ENCODE measurements at regions not wholly inside any gene's neighbourhood (a gene's known extent, or its start where the extent isn't known, plus 50 kb on each side); places are given as distances from the start of the nearest gene placed in this dataset.

- Histone ChIP-seq H3K4me3 (no peak overlapping the region), H3K27ac (no peak overlapping the region), H3K4me1 (no peaks in the 10 kb centered on the region), H3K27me3 (no peaks in the 10 kb centered on the region), H3K9me3 (no peaks in the 10 kb centered on the region), H3K36me3 (no peaks in the 10 kb centered on the region)
- intact Hi-C loops (cut with DNase I): no loop called here
- DNase-seq (no peak), FAIRE-seq (no peak), ATAC-seq (no peak)
- 52 to 53% methylated on average over 4 of the region's 4 CpGs for WGBS, 2 donors
- no peak for TF ChIP-seq CTCF (IDR thresholded peaks at IDR 0.05)
Measured at GRCh38 chr4:46506876-46507275, 116.9 kb upstream of the GABRA2 start.

- no peak overlapping the region for H3K4me3 ChIP-seq
- FAIRE-seq (no peak), ATAC-seq (no peak), DNase-seq (no peak)
- no peak overlapping the region for H3K27ac ChIP-seq
- TF ChIP-seq CTCF (IDR thresholded peaks at IDR 0.05): no peak
- no peaks in the 10 kb centered on the region for H3K4me1 ChIP-seq
- no peaks in the 10 kb centered on the region for H3K9me3 ChIP-seq
- intact Hi-C loops (cut with DNase I): no loop called here
- no peaks in the 10 kb centered on the region for H3K36me3 ChIP-seq
- H3K27me3 ChIP-seq: no peaks in the 10 kb centered on the region
Measured at GRCh38 chr4:46505131-46505530, 115.2 kb upstream of the GABRA2 start.

- WGBS, 2 donors: 39 to 44% methylated on average over 4 of the region's 4 CpGs
- no peak for FAIRE-seq
Measured at GRCh38 chr4:46503739-46504138, 113.8 kb upstream of the GABRA2 start.

GRCh38 chr4:46492394-46492793, 102.5 kb upstream of the GABRA2 start:
- H3K4me3 ChIP-seq: no peak overlapping the region
- no peaks in the 10 kb centered on the region for H3K36me3 ChIP-seq
- H3K27ac ChIP-seq: no peak overlapping the region
- no peaks in the 10 kb centered on the region for H3K27me3 ChIP-seq
- no peaks in the 10 kb centered on the region for H3K9me3 ChIP-seq
- no peak for TF ChIP-seq CTCF (IDR thresholded peaks at IDR 0.05)
- FAIRE-seq (no peak), DNase-seq (no peak), ATAC-seq (no peak)
- intact Hi-C loops (cut with DNase I): no loop called here
- H3K4me1 ChIP-seq: no peaks in the 10 kb centered on the region
- WGBS, 2 donors: 38 to 40% methylated on average over 3 of the region's 3 CpGs

More at GRCh38 chr4:46503739-46504138, 113.8 kb upstream of the GABRA2 start:
- intact Hi-C loops (cut with DNase I): no loop called here
- ATAC-seq: no peak
- H3K9me3 ChIP-seq: no peaks in the 10 kb centered on the region
- DNase-seq: no peak
- TF ChIP-seq CTCF (IDR thresholded peaks at IDR 0.05): no peak
- no peak overlapping the region for H3K4me3 ChIP-seq
- H3K4me1 ChIP-seq: no peaks in the 10 kb centered on the region
- H3K36me3 ChIP-seq: no peaks in the 10 kb centered on the region
- H3K27ac ChIP-seq: no peak overlapping the region
- no peaks in the 10 kb centered on the region for H3K27me3 ChIP-seq

GRCh38 chr4:46491455-46491854, 101.5 kb upstream of the GABRA2 start:
- H3K4me1 ChIP-seq: no peaks in the 10 kb centered on the region
- intact Hi-C loops (cut with DNase I): no loop called here
- TF ChIP-seq CTCF (IDR thresholded peaks at IDR 0.05): no peak
- no peak for ATAC-seq
- no peaks in the 10 kb centered on the region for H3K36me3 ChIP-seq
- no peak for DNase-seq
- WGBS, 2 donors: 59 to 71% methylated on average over 2 of the region's 2 CpGs
- no peaks in the 10 kb centered on the region for H3K9me3 ChIP-seq
- no peak for FAIRE-seq
- no peaks in the 10 kb centered on the region for H3K27me3 ChIP-seq
- H3K27ac ChIP-seq: no peak overlapping the region
- H3K4me3 ChIP-seq: no peak overlapping the region

Measured in pancreas (tissue), 10 donors.